ENCODE measurements at regions not wholly inside any gene's neighbourhood (a gene's known extent, or its start where the extent isn't known, plus 50 kb on each side); places are given as distances from the start of the nearest gene placed in this dataset.

DNA sequence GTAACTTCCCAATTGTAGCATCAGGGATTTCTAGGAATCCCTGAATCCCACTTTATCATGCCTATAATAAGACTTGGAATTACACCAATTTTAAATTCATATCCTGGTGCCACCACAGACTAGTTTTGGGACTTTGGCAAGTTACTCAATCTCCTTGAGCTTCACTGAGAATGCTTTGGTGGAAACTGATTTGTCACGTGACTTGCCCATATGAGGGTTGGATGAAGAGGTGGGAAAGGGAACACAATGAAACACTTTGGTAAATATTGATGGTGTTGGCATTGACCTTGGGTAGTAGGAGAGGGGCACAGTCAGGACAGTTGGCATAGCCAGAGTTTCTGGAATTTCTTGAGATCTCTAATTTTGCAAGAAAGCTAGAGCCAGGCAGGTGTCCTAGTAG lies 452.2 kb downstream of the SLC4A3 start:
- intact Hi-C loops (cut with DNase I) = no loop called here
- 75 to 82% (median 77%) methylated on average over 1 of the region's 1 CpG for WGBS, 4 donors
- H3K27ac ChIP-seq = no peak overlapping the region
- DNase-seq = no peak
- H3K4me3 ChIP-seq = no peak overlapping the region
- no peak for TF ChIP-seq POLR2A (IDR thresholded peaks at IDR 0.05)
- no peak for TF ChIP-seq CTCF (IDR thresholded peaks at IDR 0.05)
- H3K4me1 ChIP-seq (replicated peaks in 1 of 2) = no peaks in the 10 kb centered on the region
- H3K9me3 ChIP-seq (replicated peaks in 1 of 3) = no peaks in the 10 kb centered on the region
- H3K27me3 ChIP-seq = peaks cover 3% of the 10 kb centered on the region
- H3K36me3 ChIP-seq (replicated peaks in 1 of 2) = no peaks in the 10 kb centered on the region

GRCh38 chr2:220081171-220081570 lies 453.7 kb downstream of the SLC4A3 start:
- intact Hi-C loops (cut with DNase I) = no loop called here
- Histone ChIP-seq H3K4me3 (no peak overlapping the region), H3K27ac (no peak overlapping the region), H3K4me1 (replicated peaks in 1 of 2) (no peaks in the 10 kb centered on the region), H3K9me3 (replicated peaks in 1 of 3) (no peaks in the 10 kb centered on the region), H3K36me3 (replicated peaks in 1 of 2) (no peaks in the 10 kb centered on the region), H3K27me3 (no peaks in the 10 kb centered on the region)
- 86 to 93% (median 92%) methylated on average over 4 of the region's 4 CpGs for WGBS, 4 donors
- TF ChIP-seq CTCF (IDR thresholded peaks at IDR 0.05) (no peak), POLR2A (IDR thresholded peaks at IDR 0.05) (no peak)
- DNase-seq = no peak

GRCh38 chr2:220090050-220090449 lies 462.6 kb downstream of the SLC4A3 start:
- intact Hi-C loops (cut with DNase I) = no loop called here

DNA sequence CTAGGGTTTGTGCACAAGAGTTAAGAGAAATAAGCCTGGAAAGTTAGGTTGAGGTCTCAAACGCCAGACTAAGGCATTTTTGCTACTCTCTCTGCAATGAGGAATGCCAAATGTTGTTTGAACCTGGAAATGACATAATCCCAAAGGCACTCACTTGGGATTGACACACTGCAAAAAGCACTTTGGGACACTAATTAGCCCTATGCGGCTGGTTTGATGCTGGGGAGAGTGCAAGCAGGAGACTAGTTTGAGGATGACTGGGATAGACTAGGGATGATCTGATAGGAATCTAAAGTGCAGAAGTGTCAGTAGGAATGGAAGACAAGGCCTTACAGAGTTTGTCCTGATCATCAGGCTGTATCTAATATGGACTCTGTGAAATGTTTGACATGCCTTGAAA lies 469.0 kb downstream of the SLC4A3 start:
- DNase-seq = no peak
- Histone ChIP-seq H3K4me1 (replicated peaks in 1 of 2) (no peaks in the 10 kb centered on the region), H3K27ac (no peak overlapping the region), H3K9me3 (replicated peaks in 1 of 3) (no peaks in the 10 kb centered on the region), H3K27me3 (no peaks in the 10 kb centered on the region), H3K36me3 (replicated peaks in 1 of 2) (no peaks in the 10 kb centered on the region), H3K4me3 (no peak overlapping the region)
- intact Hi-C loops (cut with DNase I) = no loop called here
- TF ChIP-seq POLR2A (IDR thresholded peaks at IDR 0.05) = no peak
- TF ChIP-seq CTCF (IDR thresholded peaks at IDR 0.05) = no peak
- whole genome bisulfite sequencing, 4 donors = 47 to 75% (median 56%) methylated on average over 2 of the region's 2 CpGs

More at GRCh38 chr2:220090050-220090449, 462.6 kb downstream of the SLC4A3 start:
- no peak for DNase-seq
- no peak for TF ChIP-seq POLR2A (IDR thresholded peaks at IDR 0.05)
- TF ChIP-seq CTCF (IDR thresholded peaks at IDR 0.05) = no peak
- Histone ChIP-seq H3K27ac (no peak overlapping the region), H3K36me3 (replicated peaks in 1 of 2) (no peaks in the 10 kb centered on the region), H3K4me1 (replicated peaks in 1 of 2) (no peaks in the 10 kb centered on the region), H3K4me3 (no peak overlapping the region), H3K27me3 (no peaks in the 10 kb centered on the region), H3K9me3 (replicated peaks in 1 of 3) (no peaks in the 10 kb centered on the region)
- 17 to 43% (median 33%) methylated on average over 3 of the region's 3 CpGs for WGBS, 4 donors
